HL-60 (cell line): ENCODE measurements at regions not wholly inside any gene's neighbourhood (a gene's known extent, or its start where the extent isn't known, plus 50 kb on each side); places are given as distances from the start of the nearest gene placed in this dataset.

Experiments
- GABPA ChIP-seq: IDR thresholded peaks from 2 replicates; pipeline ENCODE4 v1.6.1; 2012; ENCODE audit warnings: low read depth
- POLR2AphosphoS5 ChIP-seq: IDR thresholded peaks from 2 replicates; pipeline ENCODE4 v1.6.1; 2012; ENCODE audit warnings: low read depth
- SPI1 ChIP-seq: IDR thresholded peaks from 2 replicates; pipeline ENCODE4 v1.6.1; 2012; ENCODE audit warnings: low read depth, mild to moderate bottlenecking, borderline replicate concordance
- TF ChIP-seq, protein P1 (sequence below): IDR thresholded peaks from one replicate; pipeline ENCODE4 v1.5.1; 2011; ENCODE audit warnings: low read length, control low read depth, inconsistent platforms; ENCODE audit not compliant: insufficient read depth
- TF ChIP-seq, protein P2 (sequence below): IDR thresholded peaks from 2 replicates; pipeline ENCODE4 v1.6.1; 2012; ENCODE audit warnings: low read depth; ENCODE audit not compliant: insufficient replicate concordance

DNA sequence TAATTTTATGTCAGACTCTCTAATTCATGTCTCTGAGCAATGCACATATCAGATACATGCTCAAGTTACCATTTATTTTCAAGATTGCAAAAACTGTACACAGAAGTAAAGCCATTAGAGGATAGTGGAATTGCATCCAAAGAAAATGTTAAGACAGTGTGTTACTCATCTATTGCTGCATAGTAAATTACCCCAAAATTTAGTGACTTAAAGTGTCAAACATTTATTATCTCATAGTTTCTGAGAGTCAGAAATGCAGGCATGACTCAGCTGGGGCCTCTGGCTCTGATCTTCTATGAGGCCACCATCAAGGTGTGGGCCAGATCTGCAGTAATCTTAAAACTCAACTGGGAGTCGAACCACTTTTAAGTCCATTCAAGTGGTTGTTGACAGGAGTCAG is 275.2 kb downstream of the QDPR start:
- TF ChIP-seq, protein P1, sequence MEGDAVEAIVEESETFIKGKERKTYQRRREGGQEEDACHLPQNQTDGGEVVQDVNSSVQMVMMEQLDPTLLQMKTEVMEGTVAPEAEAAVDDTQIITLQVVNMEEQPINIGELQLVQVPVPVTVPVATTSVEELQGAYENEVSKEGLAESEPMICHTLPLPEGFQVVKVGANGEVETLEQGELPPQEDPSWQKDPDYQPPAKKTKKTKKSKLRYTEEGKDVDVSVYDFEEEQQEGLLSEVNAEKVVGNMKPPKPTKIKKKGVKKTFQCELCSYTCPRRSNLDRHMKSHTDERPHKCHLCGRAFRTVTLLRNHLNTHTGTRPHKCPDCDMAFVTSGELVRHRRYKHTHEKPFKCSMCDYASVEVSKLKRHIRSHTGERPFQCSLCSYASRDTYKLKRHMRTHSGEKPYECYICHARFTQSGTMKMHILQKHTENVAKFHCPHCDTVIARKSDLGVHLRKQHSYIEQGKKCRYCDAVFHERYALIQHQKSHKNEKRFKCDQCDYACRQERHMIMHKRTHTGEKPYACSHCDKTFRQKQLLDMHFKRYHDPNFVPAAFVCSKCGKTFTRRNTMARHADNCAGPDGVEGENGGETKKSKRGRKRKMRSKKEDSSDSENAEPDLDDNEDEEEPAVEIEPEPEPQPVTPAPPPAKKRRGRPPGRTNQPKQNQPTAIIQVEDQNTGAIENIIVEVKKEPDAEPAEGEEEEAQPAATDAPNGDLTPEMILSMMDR = no peak
- TF ChIP-seq, protein P2, sequence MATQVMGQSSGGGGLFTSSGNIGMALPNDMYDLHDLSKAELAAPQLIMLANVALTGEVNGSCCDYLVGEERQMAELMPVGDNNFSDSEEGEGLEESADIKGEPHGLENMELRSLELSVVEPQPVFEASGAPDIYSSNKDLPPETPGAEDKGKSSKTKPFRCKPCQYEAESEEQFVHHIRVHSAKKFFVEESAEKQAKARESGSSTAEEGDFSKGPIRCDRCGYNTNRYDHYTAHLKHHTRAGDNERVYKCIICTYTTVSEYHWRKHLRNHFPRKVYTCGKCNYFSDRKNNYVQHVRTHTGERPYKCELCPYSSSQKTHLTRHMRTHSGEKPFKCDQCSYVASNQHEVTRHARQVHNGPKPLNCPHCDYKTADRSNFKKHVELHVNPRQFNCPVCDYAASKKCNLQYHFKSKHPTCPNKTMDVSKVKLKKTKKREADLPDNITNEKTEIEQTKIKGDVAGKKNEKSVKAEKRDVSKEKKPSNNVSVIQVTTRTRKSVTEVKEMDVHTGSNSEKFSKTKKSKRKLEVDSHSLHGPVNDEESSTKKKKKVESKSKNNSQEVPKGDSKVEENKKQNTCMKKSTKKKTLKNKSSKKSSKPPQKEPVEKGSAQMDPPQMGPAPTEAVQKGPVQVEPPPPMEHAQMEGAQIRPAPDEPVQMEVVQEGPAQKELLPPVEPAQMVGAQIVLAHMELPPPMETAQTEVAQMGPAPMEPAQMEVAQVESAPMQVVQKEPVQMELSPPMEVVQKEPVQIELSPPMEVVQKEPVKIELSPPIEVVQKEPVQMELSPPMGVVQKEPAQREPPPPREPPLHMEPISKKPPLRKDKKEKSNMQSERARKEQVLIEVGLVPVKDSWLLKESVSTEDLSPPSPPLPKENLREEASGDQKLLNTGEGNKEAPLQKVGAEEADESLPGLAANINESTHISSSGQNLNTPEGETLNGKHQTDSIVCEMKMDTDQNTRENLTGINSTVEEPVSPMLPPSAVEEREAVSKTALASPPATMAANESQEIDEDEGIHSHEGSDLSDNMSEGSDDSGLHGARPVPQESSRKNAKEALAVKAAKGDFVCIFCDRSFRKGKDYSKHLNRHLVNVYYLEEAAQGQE = no peak
- TF ChIP-seq POLR2AphosphoS5 (no peak), GABPA (no peak), SPI1 (no peak)
